ENCODE measurements at regions not wholly inside any gene's neighbourhood (a gene's known extent, or its start where the extent isn't known, plus 50 kb on each side); places are given as distances from the start of the nearest gene placed in this dataset.
"Not testable (repeated sequence)": the region's sequence is repeated elsewhere in the genome, so short reads cannot be mapped to it uniquely, and the experiment has no call there.

- DNase-seq (ENCODE audit: low spot score), result not testable (repeated sequence)
These were observed 270.7 kb downstream of the XPNPEP1 start for GRCh38 chr10:109652612-109653011.

GRCh38 chr10:109650228-109650627, 273.1 kb downstream of the XPNPEP1 start:
- DNase-seq (ENCODE audit: low spot score), result no peak

DNA sequence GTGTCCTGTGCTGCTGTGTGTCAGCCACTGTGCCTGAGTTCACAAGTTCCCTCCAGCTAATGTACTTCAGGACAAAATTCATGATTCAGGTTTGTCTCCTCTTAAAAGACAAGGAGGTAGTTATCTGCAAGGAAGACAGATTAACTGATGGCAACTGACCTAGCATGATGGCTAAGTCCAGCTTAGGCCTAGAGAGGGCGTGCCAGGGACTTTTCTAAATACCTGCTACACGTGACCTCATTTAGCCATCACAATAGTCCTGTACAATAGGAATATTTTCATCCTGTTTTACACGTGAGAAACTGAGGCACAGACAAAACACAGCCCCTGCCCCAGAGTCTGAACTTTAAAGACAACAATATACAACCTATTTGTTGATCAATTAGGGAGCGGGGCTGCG, 275.7 kb downstream of the XPNPEP1 start:
- peak; percentile 4 for DNase-seq (ENCODE audit: low spot score)

- no peak for DNase-seq (ENCODE audit: low spot score)
These were observed 289.5 kb downstream of the XPNPEP1 start for GRCh38 chr10:109633846-109634245.

DNA sequence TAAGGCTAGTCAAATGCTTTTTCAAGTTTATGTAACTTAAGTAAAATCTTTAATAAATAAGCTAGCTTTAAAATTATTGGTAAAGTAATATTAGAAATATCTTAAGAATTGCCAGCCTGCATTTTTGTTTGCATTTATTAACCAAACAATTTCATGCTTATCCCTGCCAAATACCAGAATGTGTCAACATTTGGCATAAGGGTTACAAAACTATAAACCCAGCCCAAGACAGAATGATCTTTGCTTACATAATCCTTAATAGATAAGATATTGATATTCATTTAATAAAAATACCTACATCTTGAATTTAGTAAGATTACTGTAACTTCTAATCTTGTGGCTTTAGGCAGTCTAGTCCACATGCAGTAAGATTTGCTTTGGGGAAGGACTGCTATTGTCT, 290.3 kb downstream of the XPNPEP1 start:
- not testable (repeated sequence) for DNase-seq (ENCODE audit: low spot score)

GRCh38 chr10:109624939-109625338, 298.4 kb downstream of the XPNPEP1 start:
- DNase-seq (ENCODE audit: low spot score), result no peak

- DNase-seq (ENCODE audit: low spot score), result no peak
These were observed 300.7 kb downstream of the XPNPEP1 start for GRCh38 chr10:109622566-109622965.

GRCh38 chr10:109620396-109620795, 302.9 kb downstream of the XPNPEP1 start:
- no peak for DNase-seq (ENCODE audit: low spot score)

- no peak for DNase-seq (ENCODE audit: low spot score)
These were observed 303.4 kb downstream of the XPNPEP1 start for GRCh38 chr10:109619914-109620313.

GRCh38 chr10:109618748-109619147, 304.6 kb downstream of the XPNPEP1 start:
- DNase-seq (ENCODE audit: low spot score), result no peak

DNA sequence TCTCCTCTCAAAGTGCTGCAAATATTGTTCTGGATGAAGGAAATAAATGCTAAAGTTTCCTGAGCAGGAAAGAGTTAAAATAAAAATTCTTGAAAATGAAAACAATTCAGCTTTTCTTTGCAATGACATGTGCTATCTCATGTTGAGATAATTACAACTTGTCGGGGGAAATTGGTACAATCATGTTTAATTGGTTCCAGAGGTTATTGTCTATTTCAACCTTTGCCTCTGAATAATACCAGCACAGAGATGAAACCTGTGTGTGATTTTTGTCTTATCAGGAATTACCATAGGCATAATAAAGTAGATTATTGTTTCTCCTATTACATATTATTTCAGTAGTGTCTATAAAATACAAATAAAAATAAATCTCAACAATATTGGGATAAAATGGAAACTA, 305.0 kb downstream of the XPNPEP1 start:
- DNase-seq (ENCODE audit: low spot score), result no peak

GRCh38 chr10:109616359-109616980, 306.8 kb downstream of the XPNPEP1 start:
- DNase-seq (ENCODE audit: low spot score), result no peak

DNA sequence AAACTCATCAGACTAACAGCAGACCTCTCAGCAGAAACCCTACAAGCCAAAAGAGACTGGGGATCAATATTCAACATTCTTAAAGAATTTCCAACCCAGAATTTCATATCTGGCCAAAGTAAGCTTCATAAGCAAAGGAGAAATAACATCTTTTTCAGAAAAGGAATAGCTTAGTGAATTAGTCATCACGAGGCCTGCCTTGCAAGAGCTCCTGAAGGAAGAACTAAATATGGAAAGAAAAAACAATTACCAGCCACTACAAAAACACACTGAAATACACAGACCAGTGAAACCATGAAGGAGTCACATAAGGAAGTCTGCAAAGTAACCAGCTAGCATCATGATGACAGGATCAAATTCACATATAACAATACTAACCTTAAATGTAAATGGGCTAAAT, 328.0 kb downstream of the XPNPEP1 start:
- not testable (repeated sequence) for DNase-seq (ENCODE audit: low spot score)

DNA sequence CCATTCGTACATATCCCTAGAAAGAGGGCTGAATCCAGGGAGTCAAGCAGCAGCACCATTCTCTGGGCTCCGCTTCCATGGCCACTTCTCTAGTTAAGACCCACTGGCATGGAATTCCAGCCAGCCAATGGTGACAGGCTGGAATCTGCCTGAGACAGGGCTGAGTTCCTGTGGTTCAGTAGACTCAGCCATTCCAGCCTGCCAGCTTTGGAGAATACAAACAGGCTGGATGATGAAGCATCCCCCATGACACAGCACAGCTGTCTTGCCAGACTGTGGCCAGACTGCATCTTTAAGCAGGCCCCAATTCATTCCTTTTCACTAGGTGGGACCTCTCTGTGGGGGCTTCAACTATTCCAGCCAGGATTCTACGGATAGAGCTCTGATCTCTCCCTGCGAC, 329.6 kb downstream of the XPNPEP1 start:
- DNase-seq (ENCODE audit: low spot score), result no peak

- no peak for DNase-seq (ENCODE audit: low spot score)
These were observed 330.9 kb downstream of the XPNPEP1 start for GRCh38 chr10:109592391-109592790.

DNA sequence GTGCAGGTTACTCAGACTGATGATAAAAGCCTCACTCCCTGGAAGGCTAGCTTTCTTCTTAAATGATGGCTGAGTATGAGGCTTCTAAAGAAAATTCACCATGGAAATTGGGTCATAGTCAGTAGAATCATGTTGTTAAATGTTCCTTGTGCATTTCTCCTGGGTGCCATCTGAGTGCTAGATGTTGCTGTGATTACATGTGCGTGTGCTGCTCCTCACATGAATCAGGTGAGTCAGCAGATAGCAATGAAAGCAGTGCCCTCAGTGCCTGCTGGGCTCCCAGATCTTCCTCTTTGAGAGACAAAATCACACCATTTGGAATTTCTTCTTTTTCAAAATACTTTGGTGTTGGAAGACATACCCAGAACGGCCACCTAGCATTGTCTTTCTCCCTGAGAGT, 331.7 kb downstream of the XPNPEP1 start:
- no peak for DNase-seq (ENCODE audit: low spot score)

DNA sequence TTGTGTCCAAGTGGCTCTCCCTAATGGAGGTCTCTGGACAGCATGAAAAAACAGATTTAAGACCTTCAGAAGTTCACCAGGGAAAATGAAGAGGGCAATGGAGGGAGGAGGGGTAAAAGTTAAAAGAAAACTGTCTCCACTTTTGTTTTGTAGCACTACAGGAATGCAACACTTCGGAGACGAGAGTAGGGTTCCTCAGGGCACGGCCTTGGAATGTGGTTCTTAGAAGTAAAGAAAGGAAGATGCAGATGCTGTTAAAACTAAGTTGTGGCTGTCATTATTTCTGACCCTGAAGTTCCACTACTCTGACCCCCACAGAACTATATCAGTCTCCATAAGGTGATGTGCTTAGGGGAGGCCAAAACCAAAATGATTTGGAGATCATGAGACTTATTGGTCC, 335.1 kb downstream of the XPNPEP1 start:
- DNase-seq (ENCODE audit: low spot score), result no peak

- DNase-seq (ENCODE audit: low spot score), result peak; percentile 13
These were observed 335.9 kb downstream of the XPNPEP1 start for GRCh38 chr10:109587366-109587765.

GRCh38 chr10:109556399-109556798, 366.9 kb downstream of the XPNPEP1 start:
- no peak for DNase-seq (ENCODE audit: low spot score)

GRCh38 chr10:109542050-109542603, 381.2 kb downstream of the XPNPEP1 start:
- DNase-seq (ENCODE audit: low spot score), result peak; percentile 11

GRCh38 chr10:109534193-109534592, 389.1 kb downstream of the XPNPEP1 start:
- peak; percentile 2 for DNase-seq (ENCODE audit: low spot score)

GRCh38 chr10:109529258-109529657, 394.1 kb downstream of the XPNPEP1 start:
- no peak for DNase-seq (ENCODE audit: low spot score)

DNA sequence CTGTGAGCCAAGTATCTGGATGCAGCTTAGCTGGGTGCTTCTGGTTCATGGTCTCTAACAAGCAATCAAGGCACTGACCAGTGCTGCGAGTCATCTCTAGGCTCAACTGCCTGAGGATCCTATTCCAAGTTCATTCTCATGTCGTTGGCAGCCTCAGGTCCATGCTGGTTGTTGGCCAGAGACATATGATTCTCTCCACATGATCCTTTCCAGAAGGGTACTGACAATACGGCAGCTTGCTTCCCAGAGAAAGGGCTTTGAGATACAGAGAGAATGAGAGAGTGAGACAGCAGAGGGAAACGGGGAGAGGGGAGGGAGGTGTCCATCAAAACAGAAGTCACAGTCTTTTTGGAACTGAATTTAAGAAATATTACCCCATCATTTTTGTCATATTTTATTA, 405.6 kb downstream of the XPNPEP1 start:
- no peak for DNase-seq (ENCODE audit: low spot score)

GRCh38 chr10:109504401-109504800, 418.9 kb downstream of the XPNPEP1 start:
- no peak for DNase-seq (ENCODE audit: low spot score)
